H1 (cell line): ENCODE measurements at regions not wholly inside any gene's neighbourhood (a gene's known extent, or its start where the extent isn't known, plus 50 kb on each side); places are given as distances from the start of the nearest gene placed in this dataset.

Experiments
- CTCF ChIA-PET: fragments of 300-600 bp; sonication (Branson Sonifier 250); formaldehyde crosslinking; loops from one replicate; lab custom pipeline; 2021; ENCODE audit not compliant: partially characterized antibody; lab: Charles Lee
- POLR2A ChIA-PET: fragments of 300-600 bp; sonication (Branson Sonifier 250); formaldehyde crosslinking; loops from one replicate; lab custom pipeline; 2021; ENCODE audit warnings: inconsistent platforms; ENCODE audit not compliant: partially characterized antibody; lab: Charles Lee
- DNase-seq, 2 experiments: peaks; one replicate each; pipeline versions ENCODE4 v3.0.0 to v3.0.0-alpha.2; 2010 to 2022; ENCODE audit warnings: low spot score in 2 of 2, low read depth in 1 of 2, mixed read lengths in 1 of 2
- FAIRE-seq: peaks from 2 replicates; lab custom pipeline; 2011; peaks lifted over from hg19 to GRCh38; lab: Jason Lieb, UNC
- H2AFZ ChIP-seq: 2 replicates; pipeline ENCODE4 v1.8.1; 2012; ENCODE audit warnings: low read length, inconsistent platforms
- H2AK5ac ChIP-seq: 2 replicates; pipeline ENCODE4 v1.6.1; 2013; ENCODE audit warnings: low read depth, low read length
- H2BK120ac ChIP-seq: replicated peaks from 2 replicates; pipeline ENCODE3; 2013; ENCODE audit warnings: low read depth, low read length, inconsistent platforms
- H2BK12ac ChIP-seq: 2 replicates; pipeline ENCODE4 v1.6.1; 2013; ENCODE audit warnings: low read depth, low read length
- H2BK15ac ChIP-seq: 2 replicates; pipeline ENCODE4 v1.6.1; 2013; ENCODE audit warnings: low read length
- H2BK20ac ChIP-seq: 2 replicates; pipeline ENCODE4 v1.6.1; 2013; ENCODE audit warnings: low read length
- H2BK5ac ChIP-seq: 2 replicates; pipeline ENCODE4 v1.6.1; 2013; ENCODE audit warnings: low read depth, low read length
- H3K14ac ChIP-seq: 2 replicates; pipeline ENCODE4 v1.6.1; 2013; ENCODE audit warnings: inconsistent platforms; ENCODE audit not compliant: insufficient read length
- H3K18ac ChIP-seq: 2 replicates; pipeline ENCODE4 v1.6.1; 2013; ENCODE audit warnings: low read length; ENCODE audit errors: extremely low read depth
- H3K23ac ChIP-seq: 2 replicates; pipeline ENCODE4 v1.6.1; 2013; ENCODE audit warnings: inconsistent platforms; ENCODE audit not compliant: insufficient read length
- H3K23me2 ChIP-seq: 2 replicates; pipeline ENCODE4 v1.6.1; 2013; ENCODE audit warnings: low read depth, low read length
- H3K27ac ChIP-seq: 2 replicates; pipeline ENCODE4 v1.6.1; 2011; ENCODE audit warnings: low read depth, low read length, inconsistent platforms
- H3K27me3 ChIP-seq, 4 experiments: replicated peaks in 1 of 4; 1 replicate in 1 of 4; 2 replicates in 3 of 4; pipeline versions ENCODE4 v1.6.1 to v1.8.1; 2011 to 2013; ENCODE audit warnings: low read length in 3 of 4, mild to moderate bottlenecking in 3 of 4, inconsistent platforms in 2 of 4, mixed read lengths in 2 of 4, moderate library complexity in 1 of 4; ENCODE audit not compliant: control insufficient read depth in 3 of 4, insufficient read depth in 3 of 4; ENCODE audit errors: extremely low read depth in 1 of 4
- H3K36me3 ChIP-seq, 4 experiments: 2 replicates each; pipeline versions ENCODE4 v1.6.1 to v1.8.1; 2011 to 2013; ENCODE audit warnings: mild to moderate bottlenecking in 4 of 4, low read length in 3 of 4, moderate library complexity in 2 of 4, control low read depth in 1 of 4, inconsistent platforms in 1 of 4; ENCODE audit not compliant: insufficient read depth in 4 of 4, control insufficient read depth in 2 of 4
- H3K4ac ChIP-seq: replicated peaks from 2 replicates; pipeline ENCODE3; 2013; ENCODE audit warnings: low read length, low read depth, mixed read lengths, inconsistent platforms; ENCODE audit not compliant: insufficient read length
- H3K4me1 ChIP-seq, 4 experiments: replicated peaks in 1 of 4; 1 replicate in 1 of 4; 2 replicates in 3 of 4; pipeline versions ENCODE4 v1.6.1 to v1.8.1; 2011 to 2013; ENCODE audit warnings: low read length in 3 of 4, inconsistent platforms in 2 of 4, mixed read lengths in 1 of 4; ENCODE audit not compliant: insufficient read depth in 4 of 4, control insufficient read depth in 3 of 4
- H3K4me2 ChIP-seq, 2 experiments: 2 replicates each; pipeline versions ENCODE4 v1.6.1 to v1.8.1; 2011 to 2013; ENCODE audit warnings: low read depth in 2 of 2, low read length in 2 of 2, control low read depth in 1 of 2, inconsistent platforms in 1 of 2, mild to moderate bottlenecking in 1 of 2; ENCODE audit not compliant: insufficient read depth in 1 of 2
- H3K4me3 ChIP-seq, 4 experiments: fragments of 200-600, 300-600 bp in 1 of 4; sonication (generic), shearing (Covaris generic), sonication (Bioruptor Twin) in 1 of 4; 2 replicates each; pipeline versions ENCODE4 v1.5.1 to v1.8.1; 2011 to 2016; ENCODE audit warnings: low read length in 4 of 4, low read depth in 3 of 4, control low read depth in 2 of 4, inconsistent platforms in 2 of 4, mild to moderate bottlenecking in 2 of 4, mixed read lengths in 1 of 4, moderate library complexity in 1 of 4; ENCODE audit not compliant: insufficient read depth in 2 of 4; ENCODE audit errors: extremely low read depth in 1 of 4
- H3K56ac ChIP-seq: replicated peaks from 2 replicates; pipeline ENCODE3; 2013; ENCODE audit warnings: low read depth, mild to moderate bottlenecking, mixed read lengths, low read length, inconsistent platforms; ENCODE audit not compliant: insufficient read length
- H3K79me1 ChIP-seq: 2 replicates; pipeline ENCODE4 v1.6.1; 2013; ENCODE audit warnings: low read depth, low read length, control low read depth
- H3K79me2 ChIP-seq, 2 experiments: 2 replicates each; pipeline versions ENCODE4 v1.6.1 to v1.8.1; 2012 to 2013; ENCODE audit warnings: low read length in 2 of 2, mild to moderate bottlenecking in 2 of 2, inconsistent platforms in 1 of 2; ENCODE audit not compliant: insufficient read depth in 2 of 2, control insufficient read depth in 1 of 2
- H3K9ac ChIP-seq, 4 experiments: replicated peaks in 1 of 4; 1 replicate in 1 of 4; 2 replicates in 3 of 4; pipeline versions ENCODE4 v1.6.1 to v1.8.1; 2011 to 2013; ENCODE audit warnings: low read depth in 3 of 4, low read length in 3 of 4, control low read depth in 2 of 4, mild to moderate bottlenecking in 2 of 4, moderate library complexity in 2 of 4, inconsistent platforms in 1 of 4; ENCODE audit errors: extremely low read depth in 1 of 4
- H3K9me3 ChIP-seq, 2 experiments: 2 replicates each; pipeline versions ENCODE4 v1.6.1 to v1.8.1; 2012 to 2013; ENCODE audit warnings: mild to moderate bottlenecking in 2 of 2, moderate library complexity in 2 of 2, control low read depth in 1 of 2, inconsistent platforms in 1 of 2, low read depth in 1 of 2, low read length in 1 of 2, mixed read lengths in 1 of 2; ENCODE audit not compliant: insufficient read depth in 2 of 2
- H4K20me1 ChIP-seq, 2 experiments: replicated peaks in 1 of 2; 2 replicates each; pipeline versions ENCODE3 to v1.8.1; 2011 to 2013; ENCODE audit warnings: inconsistent platforms in 2 of 2, low read length in 2 of 2, mild to moderate bottlenecking in 1 of 2; ENCODE audit not compliant: insufficient read depth in 2 of 2, control insufficient read depth in 1 of 2
- H4K5ac ChIP-seq: 2 replicates; pipeline ENCODE4 v1.6.1; 2013; ENCODE audit warnings: low read length, low read depth, mixed read lengths, inconsistent platforms; ENCODE audit not compliant: insufficient read length
- H4K8ac ChIP-seq: 2 replicates; pipeline ENCODE4 v1.8.0; 2013; ENCODE audit warnings: mild to moderate bottlenecking, moderate library complexity, low read length, inconsistent platforms; ENCODE audit not compliant: insufficient read depth; ENCODE audit errors: extremely low read depth
- H4K91ac ChIP-seq: replicated peaks from 2 replicates; pipeline ENCODE3; 2013; ENCODE audit warnings: low read length, mixed read lengths, inconsistent platforms; ENCODE audit not compliant: insufficient read length
- E2F6 ChIP-seq: IDR thresholded peaks from 2 replicates; pipeline ENCODE4 v1.6.1; 2012; ENCODE audit warnings: inconsistent platforms
- GTF2F1 ChIP-seq: IDR thresholded peaks from 2 replicates; pipeline ENCODE4 v1.6.1; 2012; ENCODE audit warnings: low read depth, low read length, improper control_type of control experiment, borderline replicate concordance
- JUN ChIP-seq: IDR thresholded peaks from 2 replicates; pipeline ENCODE4 v1.6.1; 2011; ENCODE audit warnings: low read depth, mild to moderate bottlenecking, improper control_type of control experiment, low read length
- KDM5A ChIP-seq: fragments of 200-600 bp; IDR thresholded peaks from 2 replicates; pipeline ENCODE4 v1.7.1; 2012; ENCODE audit warnings: mild to moderate bottlenecking, low read length, inconsistent platforms, mixed read lengths
- MAFK ChIP-seq: IDR thresholded peaks from 2 replicates; pipeline ENCODE4 v1.6.1; 2012; ENCODE audit warnings: low read depth, mild to moderate bottlenecking, improper control_type of control experiment, low read length
- NANOG ChIP-seq: IDR thresholded peaks from 2 replicates; pipeline ENCODE4 v1.6.1; 2011; ENCODE audit warnings: low read length, low read depth, mild to moderate bottlenecking, inconsistent platforms; ENCODE audit not compliant: insufficient read depth, poor library complexity, severe bottlenecking
- NRF1 ChIP-seq: IDR thresholded peaks from 2 replicates; pipeline ENCODE4 v1.6.1; 2011; ENCODE audit warnings: mild to moderate bottlenecking, low read depth, low read length, improper control_type of control experiment
- SIRT6 ChIP-seq: IDR thresholded peaks from one replicate; pipeline ENCODE4 v1.7.1; 2012; ENCODE audit warnings: low read length, inconsistent platforms
- TAF7 ChIP-seq: optimal IDR thresholded peaks from 2 replicates; pipeline ENCODE3; 2011; ENCODE audit warnings: low read depth, mild to moderate bottlenecking, inconsistent platforms, low read length, moderate library complexity, borderline replicate concordance
- TBP ChIP-seq: IDR thresholded peaks from 2 replicates; pipeline ENCODE4 v1.6.1; 2011; ENCODE audit warnings: low read depth, low read length, improper control_type of control experiment
- TF ChIP-seq, protein P1 (sequence below): IDR thresholded peaks from 2 replicates; pipeline ENCODE4 v1.6.1; 2011; ENCODE audit warnings: low read depth, mild to moderate bottlenecking, low read length; ENCODE audit not compliant: insufficient read depth
- TF ChIP-seq, protein P2 (sequence below), 3 experiments: IDR thresholded peaks; 1 replicate in 2 of 3; 2 replicates in 1 of 3; pipeline versions ENCODE4 v1.5.1 to v1.6.1; 2011; ENCODE audit warnings: low read length in 3 of 3, mild to moderate bottlenecking in 3 of 3, inconsistent platforms in 2 of 3, low read depth in 1 of 3, moderate library complexity in 1 of 3; ENCODE audit not compliant: insufficient read depth in 1 of 3; ENCODE audit errors: control extremely low read depth in 1 of 3

DNA sequence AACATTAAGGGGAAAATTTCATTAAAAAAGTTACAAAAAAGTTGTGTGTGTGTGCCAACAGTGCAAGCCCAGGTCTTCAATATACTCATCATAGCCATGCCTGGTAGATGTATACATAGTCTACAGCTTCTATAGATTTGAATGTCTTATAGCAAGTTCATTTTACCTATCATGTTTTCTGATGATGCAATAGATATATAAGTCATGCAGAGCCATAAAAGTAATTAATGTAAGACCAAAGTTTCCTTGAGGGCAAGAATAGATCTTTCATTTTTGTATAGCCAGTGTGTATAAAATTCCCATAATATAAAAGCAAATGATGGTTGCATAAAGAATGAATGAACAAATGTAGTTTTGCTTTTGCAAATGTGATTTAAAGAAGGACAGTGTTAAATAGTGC is 1138.4 kb downstream of the TBL1XR1 start:
- Histone ChIP-seq H3K18ac (no peak overlapping the region), H3K36me3 (no peaks in the 10 kb centered on the region), H2BK15ac (no peak overlapping the region), H3K4me3 (no peak overlapping the region), H4K5ac (no peak overlapping the region), H3K56ac (no peak overlapping the region), H3K27ac (no peak overlapping the region), H3K4ac (no peak overlapping the region), H3K4me1 (no peaks in the 10 kb centered on the region), H2BK20ac (no peak overlapping the region), H3K23ac (no peak overlapping the region), H3K79me1 (no peaks in the 10 kb centered on the region), H3K9ac (no peak overlapping the region), H2BK120ac (no peak overlapping the region), H3K14ac (no peak overlapping the region), H2BK12ac (no peak overlapping the region), H2BK5ac (no peak overlapping the region), H4K20me1 (no peaks in the 10 kb centered on the region), H4K91ac (no peak overlapping the region), H2AK5ac (no peak overlapping the region), H3K4me2 (no peak overlapping the region), H3K23me2 (no peaks in the 10 kb centered on the region), H3K9me3 (peaks cover 0 to 4% of the 10 kb centered on the region in 2 experiments; a peak in 1 of 4 replicates), H3K27me3 (no peaks in the 10 kb centered on the region), H4K8ac (no peak overlapping the region), H3K79me2 (no peaks in the 10 kb centered on the region), H2AFZ (no peak overlapping the region)
- DNase-seq (no peak), FAIRE-seq (no peak)
- ChIA-PET POLR2A (no interaction called here), CTCF (no interaction called here)
- no peak for TF ChIP-seq NANOG
- TF ChIP-seq, protein P1, sequence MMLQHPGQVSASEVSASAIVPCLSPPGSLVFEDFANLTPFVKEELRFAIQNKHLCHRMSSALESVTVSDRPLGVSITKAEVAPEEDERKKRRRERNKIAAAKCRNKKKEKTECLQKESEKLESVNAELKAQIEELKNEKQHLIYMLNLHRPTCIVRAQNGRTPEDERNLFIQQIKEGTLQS: no peak
- TF ChIP-seq MAFK: no peak
- TF ChIP-seq TAF7: no peak
- TF ChIP-seq E2F6: no peak
- TF ChIP-seq NRF1: no peak
- TF ChIP-seq JUN: no peak
- no peak for TF ChIP-seq KDM5A
- no peak for TF ChIP-seq SIRT6
- TF ChIP-seq GTF2F1: no peak
- no peak for TF ChIP-seq TBP
- TF ChIP-seq, protein P2, sequence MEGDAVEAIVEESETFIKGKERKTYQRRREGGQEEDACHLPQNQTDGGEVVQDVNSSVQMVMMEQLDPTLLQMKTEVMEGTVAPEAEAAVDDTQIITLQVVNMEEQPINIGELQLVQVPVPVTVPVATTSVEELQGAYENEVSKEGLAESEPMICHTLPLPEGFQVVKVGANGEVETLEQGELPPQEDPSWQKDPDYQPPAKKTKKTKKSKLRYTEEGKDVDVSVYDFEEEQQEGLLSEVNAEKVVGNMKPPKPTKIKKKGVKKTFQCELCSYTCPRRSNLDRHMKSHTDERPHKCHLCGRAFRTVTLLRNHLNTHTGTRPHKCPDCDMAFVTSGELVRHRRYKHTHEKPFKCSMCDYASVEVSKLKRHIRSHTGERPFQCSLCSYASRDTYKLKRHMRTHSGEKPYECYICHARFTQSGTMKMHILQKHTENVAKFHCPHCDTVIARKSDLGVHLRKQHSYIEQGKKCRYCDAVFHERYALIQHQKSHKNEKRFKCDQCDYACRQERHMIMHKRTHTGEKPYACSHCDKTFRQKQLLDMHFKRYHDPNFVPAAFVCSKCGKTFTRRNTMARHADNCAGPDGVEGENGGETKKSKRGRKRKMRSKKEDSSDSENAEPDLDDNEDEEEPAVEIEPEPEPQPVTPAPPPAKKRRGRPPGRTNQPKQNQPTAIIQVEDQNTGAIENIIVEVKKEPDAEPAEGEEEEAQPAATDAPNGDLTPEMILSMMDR (IDR thresholded peaks at IDR 0.05; ENCODE audit: control extremely low read depth in 1 of 3, insufficient read depth in 1 of 3, low read depth in 1 of 3, low read length in 3 of 3): no peak
